ENCODE measurements at regions not wholly inside any gene's neighbourhood (a gene's known extent, or its start where the extent isn't known, plus 50 kb on each side); places are given as distances from the start of the nearest gene placed in this dataset.

GRCh38 chr3:61417352-61417751 lies 144.0 kb upstream of the PTPRG start:
- TF ChIP-seq POLR2A (IDR thresholded peaks at IDR 0.05) (no peak), CTCF (IDR thresholded peaks at IDR 0.05 in 8 of 11, conservative IDR thresholded peaks at IDR 0.05 in 3 of 11) (no peak), POLR2AphosphoS5 (IDR thresholded peaks at IDR 0.05) (no peak)

Measured in spleen (tissue), 7 donors.